Fibroblast of skin of right quadriceps (primary cell): ENCODE measurements at regions not wholly inside any gene's neighbourhood (a gene's known extent, or its start where the extent isn't known, plus 50 kb on each side); places are given as distances from the start of the nearest gene placed in this dataset.

ENCODE experiments used
- DNase-seq: peaks from one replicate; pipeline ENCODE4 v3.0.0-alpha.2; 2013

DNA sequence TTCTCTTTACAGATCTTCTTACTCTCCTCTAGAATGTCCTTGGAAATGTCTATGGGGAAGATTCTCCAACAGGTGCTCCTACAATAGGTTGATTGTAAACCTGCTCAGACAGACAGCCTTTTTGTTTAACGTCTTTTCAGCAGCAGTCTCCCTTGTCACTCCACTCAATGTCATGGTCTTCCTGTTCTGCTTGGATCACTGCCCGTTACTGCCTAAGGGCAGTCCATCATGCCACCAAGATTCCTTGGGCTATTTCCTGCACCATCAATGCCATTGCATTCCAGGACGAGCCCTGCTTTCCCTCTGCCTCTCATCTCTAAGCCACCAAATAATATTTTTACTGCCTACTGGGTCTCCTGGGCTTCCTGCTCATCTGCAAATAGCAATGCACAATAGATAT, 97.4 kb upstream of the GALNT5 start:
- DNase-seq, result no peak

GRCh38 chr2:157164370-157164769, 93.1 kb upstream of the GALNT5 start:
- DNase-seq, result no peak

DNA sequence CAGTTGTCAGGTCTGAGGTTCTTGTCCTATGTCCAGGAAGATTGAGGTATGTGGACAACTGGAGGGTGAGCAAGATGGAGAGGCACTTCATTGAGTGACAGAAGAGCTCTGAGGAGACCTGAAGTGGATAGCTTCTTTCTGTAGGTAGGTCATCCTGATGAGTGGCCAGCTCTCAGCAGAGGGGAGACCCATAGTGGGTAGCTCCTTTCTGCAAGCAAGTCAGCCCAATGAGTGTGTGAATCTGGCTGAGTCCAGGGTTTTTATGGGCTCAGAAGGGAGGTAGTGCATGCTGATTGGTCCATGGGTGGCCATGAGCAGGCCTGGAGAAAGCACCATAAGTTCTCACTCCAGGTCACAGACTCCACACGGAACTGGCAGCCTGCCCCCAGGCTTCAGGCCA, 92.6 kb upstream of the GALNT5 start:
- DNase-seq, result no peak

DNA sequence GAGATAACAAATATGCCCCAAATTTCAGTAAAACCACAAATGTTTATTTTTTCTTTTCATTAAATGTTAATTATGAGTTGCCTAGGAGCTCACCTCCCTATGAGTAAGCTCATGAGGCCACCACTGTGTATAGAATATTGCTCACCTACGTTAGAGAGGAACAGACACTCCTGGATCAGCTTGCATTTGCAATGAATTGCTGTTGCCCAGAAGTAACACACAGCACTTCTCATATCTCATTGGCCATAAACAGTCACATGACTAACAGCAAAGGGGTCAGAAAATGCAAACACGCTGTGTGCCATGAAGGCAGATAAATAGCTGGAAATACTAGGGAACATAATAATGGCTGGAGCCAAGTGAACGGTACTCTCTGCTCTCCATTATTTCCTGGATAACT, 89.0 kb upstream of the GALNT5 start:
- no peak for DNase-seq

GRCh38 chr2:157169889-157170288, 87.6 kb upstream of the GALNT5 start:
- DNase-seq, result no peak

DNA sequence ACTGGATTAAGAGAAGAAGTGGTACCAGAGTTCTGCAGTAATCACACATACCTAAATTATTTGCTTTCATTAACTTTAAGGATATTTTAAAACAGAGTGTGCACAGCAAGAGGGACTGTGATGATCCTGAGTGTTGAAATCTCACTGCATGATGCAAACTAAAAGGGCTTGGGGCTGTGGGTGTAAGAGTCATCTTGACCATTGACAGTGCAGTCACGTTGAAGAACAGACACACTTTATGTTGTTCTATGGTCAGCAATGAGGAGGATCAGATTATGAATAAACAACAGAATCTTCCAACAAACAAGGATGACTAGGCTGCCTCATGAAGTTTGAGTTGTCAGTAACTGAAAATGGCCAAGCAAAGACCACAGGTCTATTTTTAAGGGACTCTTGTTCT, 87.2 kb upstream of the GALNT5 start:
- DNase-seq, result no peak

DNA sequence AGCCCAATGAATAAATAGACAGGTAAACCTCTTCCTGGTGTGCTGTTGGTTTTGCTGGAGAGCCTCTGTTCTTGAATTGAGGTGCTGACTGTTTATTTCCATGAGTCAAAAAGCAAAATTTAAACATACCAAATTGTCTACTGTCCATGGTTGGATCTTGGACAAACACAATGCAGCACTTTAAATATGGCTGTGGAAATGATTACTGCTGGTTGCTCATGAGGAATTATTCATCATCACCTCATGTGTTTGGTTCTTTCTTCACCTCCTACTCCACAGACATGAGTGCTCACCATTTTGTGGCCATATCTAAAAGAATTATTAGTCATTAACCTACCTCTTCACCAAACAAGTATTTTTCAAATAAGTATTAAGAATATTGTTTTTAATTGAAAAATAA, 85.3 kb upstream of the GALNT5 start:
- peak; percentile 23 for DNase-seq

DNA sequence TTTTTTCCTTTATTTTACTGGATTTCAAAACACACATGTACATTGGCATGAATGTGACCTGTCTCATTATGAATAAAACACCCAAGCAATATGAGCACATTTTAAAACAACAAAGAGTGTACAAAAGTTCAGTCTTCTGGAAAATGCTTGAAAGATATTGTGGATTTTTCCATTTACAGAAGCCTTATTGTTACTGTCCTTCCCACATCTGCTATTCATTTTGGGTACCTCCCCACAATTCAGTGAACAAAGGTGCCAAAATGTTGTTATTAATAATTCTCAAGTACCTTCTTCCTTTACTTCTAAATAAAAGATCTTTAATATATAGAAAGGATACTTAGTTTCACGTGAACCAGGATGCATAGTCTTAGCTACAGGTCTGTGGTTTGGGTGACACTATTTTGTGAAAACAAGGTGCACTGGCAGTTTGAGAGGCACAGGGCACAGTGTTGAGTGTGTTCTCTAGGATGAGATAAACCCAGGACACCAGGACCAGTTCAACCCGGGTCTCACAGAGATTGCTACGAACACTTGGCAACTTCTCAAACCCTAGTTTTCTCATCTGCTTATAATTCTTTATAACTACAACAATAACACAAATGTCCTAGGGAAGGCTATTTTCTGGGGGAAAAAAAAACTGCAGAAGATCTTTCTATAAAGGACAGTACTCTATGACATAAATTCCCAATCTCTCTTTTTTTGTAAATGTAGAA, 84.5 kb upstream of the GALNT5 start:
- peak; percentile 50 for DNase-seq

- DNase-seq, result peak; percentile 99
These were observed 83.7 kb upstream of the GALNT5 start for GRCh38 chr2:157173740-157174184.

GRCh38 chr2:157174321-157174720, 83.2 kb upstream of the GALNT5 start:
- DNase-seq, result peak; percentile 38

DNA sequence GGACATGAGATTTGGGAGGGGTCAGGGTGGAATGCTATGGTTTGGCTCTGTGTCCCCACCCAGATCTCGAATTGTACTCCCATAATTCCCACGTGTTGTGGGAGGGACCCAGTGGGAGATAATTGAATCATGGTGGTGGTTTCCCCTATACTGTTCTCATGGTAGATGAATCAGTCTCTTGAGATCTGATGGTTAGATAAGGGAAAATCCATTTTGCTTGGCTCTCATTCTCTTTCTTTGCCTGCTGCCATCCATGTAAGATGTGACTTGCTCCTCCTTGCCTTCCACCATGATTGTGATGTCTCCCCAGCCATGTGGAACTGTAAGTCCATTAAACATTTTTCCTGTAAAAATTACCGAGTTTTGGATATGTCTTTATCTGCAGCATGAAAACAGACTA, 80.9 kb upstream of the GALNT5 start:
- no peak for DNase-seq

DNA sequence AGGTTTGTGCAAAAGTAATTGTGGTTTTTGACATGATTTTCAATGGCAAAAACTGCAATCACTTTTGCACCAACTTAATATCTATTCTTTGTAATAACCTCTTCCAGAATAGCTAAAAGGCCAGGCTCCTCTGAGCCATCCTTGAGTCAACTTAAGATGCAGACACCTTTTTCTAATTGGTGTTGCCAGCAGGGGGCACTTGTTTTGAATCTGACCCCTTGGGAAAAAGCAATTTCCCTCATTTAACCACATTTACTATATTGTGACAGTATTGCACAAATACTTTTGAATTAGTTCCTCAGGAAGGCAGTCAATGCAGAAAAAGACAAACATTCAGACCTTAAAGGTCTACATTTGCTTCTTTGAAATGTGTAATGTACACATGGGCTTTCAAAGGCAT, 78.6 kb upstream of the GALNT5 start:
- DNase-seq, result no peak

DNA sequence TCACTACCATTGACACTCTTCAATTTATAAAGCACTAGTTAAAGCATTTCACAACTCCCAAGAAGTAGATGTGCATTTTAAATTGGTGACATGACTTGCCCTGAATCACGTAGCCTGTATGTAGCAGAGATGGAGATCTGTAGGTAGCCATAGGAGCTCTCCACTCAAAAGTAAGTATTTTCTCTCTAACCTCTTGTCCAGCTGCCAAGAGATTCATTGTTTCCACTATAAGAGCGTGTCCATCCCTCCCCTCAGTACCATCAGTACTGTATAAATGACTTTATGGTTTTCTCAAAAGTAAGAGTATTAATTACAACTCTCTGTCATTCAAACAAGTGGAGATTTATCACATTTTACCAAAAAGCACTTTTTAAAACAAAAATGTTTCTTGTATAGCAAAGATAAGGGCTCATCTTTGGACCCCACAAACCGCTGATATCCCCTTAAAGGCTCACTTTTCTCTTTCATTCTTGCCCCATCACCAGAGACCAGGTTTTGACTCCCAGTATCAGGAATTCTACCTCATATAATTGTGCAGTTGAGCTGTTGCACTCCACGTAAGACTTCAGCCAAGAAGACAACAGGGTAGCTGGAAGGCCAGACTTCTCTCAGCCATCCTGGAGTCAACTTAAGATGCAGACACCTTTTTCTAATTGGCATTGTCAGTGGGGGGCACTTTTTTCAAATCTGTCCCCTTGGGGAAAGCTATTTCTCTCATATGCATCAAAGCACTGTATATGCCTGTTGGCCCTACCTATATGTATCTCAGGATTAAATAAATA, 78.0 kb upstream of the GALNT5 start:
- DNase-seq, result no peak

DNA sequence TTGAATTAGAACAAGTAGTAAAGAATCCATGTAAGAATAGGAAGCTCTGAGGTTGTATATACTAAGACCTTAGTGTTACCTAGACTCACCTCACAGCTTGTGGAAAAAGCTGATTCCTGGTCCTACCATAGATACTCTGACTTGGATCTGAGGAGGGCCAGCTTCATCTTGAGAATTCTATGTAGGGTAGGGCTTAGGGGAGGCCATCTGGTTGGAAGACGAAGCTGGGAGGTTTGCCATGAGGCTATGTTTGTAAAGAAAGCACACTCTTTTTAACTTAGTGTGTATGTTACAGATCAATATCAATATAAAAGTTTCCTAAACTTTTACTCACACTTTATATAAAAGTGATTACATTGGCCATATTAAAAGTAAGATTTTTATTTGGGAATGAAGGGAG, 77.1 kb upstream of the GALNT5 start:
- no peak for DNase-seq

- DNase-seq, result no peak
These were observed 76.3 kb upstream of the GALNT5 start for GRCh38 chr2:157181234-157181633.

- no peak for DNase-seq
These were observed 75.2 kb upstream of the GALNT5 start for GRCh38 chr2:157182204-157182709.

DNA sequence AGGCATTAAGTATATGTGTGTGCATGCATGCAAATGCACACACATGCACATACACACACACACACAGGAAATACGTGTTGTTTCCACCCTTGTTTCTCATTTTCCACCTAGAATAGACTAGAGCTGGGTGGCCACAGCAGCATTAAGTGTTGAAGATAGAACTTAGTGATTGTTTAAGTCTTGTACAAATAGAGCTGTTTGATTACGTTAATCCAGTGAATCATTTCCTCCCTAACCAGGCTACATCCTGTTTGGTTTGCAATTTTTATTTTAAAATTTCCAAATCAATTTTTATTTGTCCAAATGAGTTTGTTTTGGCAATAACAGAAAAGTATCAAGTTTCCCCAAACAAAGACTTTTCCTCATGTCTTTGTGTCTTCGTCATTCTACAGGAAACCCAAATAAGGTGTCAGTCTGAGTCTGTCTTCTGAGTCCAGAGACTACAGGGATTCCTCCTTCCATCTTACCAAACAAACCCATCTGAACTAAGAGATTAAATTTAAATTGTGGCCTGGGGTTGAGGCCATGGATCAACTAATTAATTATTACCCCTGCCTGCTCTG, 74.6 kb upstream of the GALNT5 start:
- DNase-seq, result peak; percentile 84

DNA sequence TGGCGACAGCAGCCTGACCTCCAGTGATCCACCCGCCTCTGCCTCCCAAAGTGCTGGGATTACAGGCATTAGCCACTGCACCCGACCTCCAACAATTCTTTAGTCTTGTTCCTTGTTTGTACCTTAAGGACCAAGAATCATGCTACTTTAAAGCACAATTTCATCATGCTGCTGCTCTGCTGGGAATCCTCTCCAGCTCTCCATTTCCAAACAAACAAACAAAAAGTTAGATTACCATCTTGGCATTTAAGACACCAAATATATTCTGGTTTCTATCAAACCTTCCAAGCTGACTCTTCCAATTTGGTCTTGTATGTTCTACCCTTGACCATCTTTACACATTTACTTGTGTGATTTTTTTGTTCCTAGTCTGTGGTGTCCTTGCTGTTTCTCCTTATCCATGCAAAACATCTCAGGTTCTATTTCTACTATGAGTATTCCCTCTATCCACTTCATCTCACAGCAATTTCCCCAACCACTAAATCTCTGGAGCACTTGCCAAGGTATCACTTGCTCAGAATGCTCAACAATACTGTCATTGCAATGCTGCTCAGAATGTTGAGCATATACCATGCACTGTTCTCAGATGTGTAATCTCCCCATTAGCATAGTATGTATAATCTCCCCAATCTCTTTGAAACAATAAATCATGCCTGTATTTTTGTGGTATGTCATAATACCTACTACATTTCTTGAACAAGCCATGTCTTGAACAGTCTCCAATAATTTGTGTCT, 73.2 kb upstream of the GALNT5 start:
- DNase-seq, result peak; percentile 26

GRCh38 chr2:157185476-157186227, 71.9 kb upstream of the GALNT5 start:
- peak; percentile 59 for DNase-seq

DNA sequence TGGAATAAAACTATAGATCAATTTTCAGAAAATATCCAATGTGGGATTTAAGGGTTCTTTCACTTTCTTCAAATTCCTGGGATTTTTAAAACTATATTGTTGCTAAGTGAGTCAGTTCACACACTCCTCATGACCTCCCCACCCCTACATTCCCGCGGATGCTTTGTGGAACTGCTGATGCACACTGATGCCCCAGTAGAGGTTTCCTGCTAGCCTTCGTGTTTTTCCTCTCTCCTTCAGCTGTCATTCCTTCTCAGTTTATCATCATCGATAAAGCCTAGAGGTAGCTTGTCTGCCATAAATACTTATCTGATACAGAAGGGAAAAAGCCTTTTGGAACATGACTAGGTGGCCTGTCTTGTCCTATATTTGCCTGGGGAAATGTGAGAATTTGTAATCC, 67.4 kb upstream of the GALNT5 start:
- DNase-seq, result peak; percentile 86

DNA sequence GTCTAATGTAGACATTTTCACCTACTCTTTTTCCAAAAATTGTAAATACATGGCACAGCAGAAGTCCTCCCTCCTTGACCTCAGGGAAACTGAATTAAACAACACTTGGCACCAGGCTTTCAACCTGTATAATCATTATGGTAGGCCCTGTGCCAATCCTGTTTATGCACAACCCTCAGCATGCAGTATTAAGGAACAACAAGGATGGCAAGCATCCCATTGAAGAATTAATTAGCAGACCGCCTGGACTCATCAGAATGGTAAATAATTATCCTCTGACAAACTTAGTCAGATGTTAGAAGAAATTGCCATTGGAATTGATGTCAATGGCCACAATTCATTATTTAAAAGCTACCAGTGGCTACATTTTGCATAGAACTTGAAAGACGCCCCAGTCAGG, 66.3 kb upstream of the GALNT5 start:
- no peak for DNase-seq
